HepG2 (cell line): ENCODE measurements at regions not wholly inside any gene's neighbourhood (a gene's known extent, or its start where the extent isn't known, plus 50 kb on each side); places are given as distances from the start of the nearest gene placed in this dataset.

ENCODE experiments used
- ATAC-seq: fragments of 200-7000 bp; cut with Tn5 transposase; 3 replicates; pipeline ENCODE4 v1.9.1; 2020; ENCODE audit warnings: mild to moderate bottlenecking, moderate library complexity
- BruUV-seq: library from RNA; stranded (reverse); fragments of 400-500 nt; replicated peaks from 2 replicates; lab custom pipeline; 2021; lab: Mats Ljungman, UMichigan
- CTCF ChIA-PET: fragments of 300-600 bp; formaldehyde crosslinking; extraction: SDS; loops from one replicate; lab custom pipeline; 2021; ENCODE audit warnings: low total read pairs, inconsistent platforms, low intra/inter-chr PET ratio; lab: Yijun Ruan, JAX
- POLR2A ChIA-PET: fragments of 350-600 bp; sonication (Branson Sonifier 250); formaldehyde crosslinking; loops from one replicate; lab custom pipeline; 2020; ENCODE audit warnings: antibody characterized with exemption, inconsistent platforms; lab: Yijun Ruan, JAX
- DNase-seq: peaks from one replicate; pipeline ENCODE4 v3.0.0-alpha.2; 2015; ENCODE audit warnings: low spot score
- FAIRE-seq: peaks from 3 replicates; lab custom pipeline; 2011; peaks lifted over from hg19 to GRCh38; lab: Jason Lieb, UNC
- H2AFZ ChIP-seq: one replicate; pipeline ENCODE4 v1.6.1; 2011; ENCODE audit warnings: low read length, inconsistent platforms
- H3K27ac ChIP-seq: fragments of 300-600 bp; 3 replicates; pipeline ENCODE4 v1.8.0; 2011; ENCODE audit warnings: mixed run types, mild to moderate bottlenecking, mixed read lengths, low read length, inconsistent platforms; ENCODE audit not compliant: insufficient read depth; ENCODE audit errors: extremely low read length
- H3K27me3 ChIP-seq, 2 experiments: fragments of 200-600 bp in 1 of 2; 2 replicates in 1 of 2; 3 replicates in 1 of 2; pipeline versions ENCODE4 v1.6.0 to v1.8.0; 2011; ENCODE audit warnings: low read length in 2 of 2, mild to moderate bottlenecking in 2 of 2, moderate library complexity in 2 of 2, inconsistent platforms in 1 of 2; ENCODE audit not compliant: insufficient read depth in 2 of 2, control insufficient read depth in 1 of 2
- H3K36me3 ChIP-seq, 2 experiments: fragments of 200-600 bp in 1 of 2; replicated peaks in 1 of 2; 2 replicates in 1 of 2; 3 replicates in 1 of 2; pipeline versions ENCODE4 v1.5.1 to v1.8.0; 2011; ENCODE audit warnings: low read length in 2 of 2, inconsistent platforms in 1 of 2; ENCODE audit not compliant: insufficient read depth in 2 of 2, control insufficient read depth in 1 of 2
- H3K4me1 ChIP-seq: 2 replicates; pipeline ENCODE4 v1.5.1; 2012; ENCODE audit warnings: low read length, inconsistent platforms; ENCODE audit not compliant: insufficient read depth
- H3K4me2 ChIP-seq: 2 replicates; pipeline ENCODE4 v1.6.0; 2011; ENCODE audit warnings: low read depth, low read length, inconsistent platforms
- H3K4me3 ChIP-seq, 3 experiments: fragments of 200-600 bp in 1 of 3; sonication (generic), shearing (Covaris generic) in 1 of 3; replicated peaks in 1 of 3; 2 replicates each; pipeline ENCODE4 v1.5.1; 2011 to 2016; ENCODE audit warnings: low read length in 3 of 3, inconsistent platforms in 2 of 3, low read depth in 2 of 3, mild to moderate bottlenecking in 2 of 3, control low read depth in 1 of 3, mixed read lengths in 1 of 3; ENCODE audit not compliant: insufficient read depth in 1 of 3
- H3K79me2 ChIP-seq: one replicate; pipeline ENCODE4 v1.6.1; 2011; ENCODE audit warnings: low read length, inconsistent platforms; ENCODE audit not compliant: insufficient read depth
- H3K9ac ChIP-seq: 2 replicates; pipeline ENCODE4 v1.6.0; 2011; ENCODE audit warnings: mild to moderate bottlenecking, low read depth, low read length, inconsistent platforms; ENCODE audit not compliant: insufficient read depth
- H3K9me3 ChIP-seq: 2 replicates; pipeline ENCODE4 v1.5.1; 2012; ENCODE audit warnings: mild to moderate bottlenecking, low read length
- H4K20me1 ChIP-seq: 2 replicates; pipeline ENCODE4 v1.6.0; 2011; ENCODE audit warnings: inconsistent platforms, mild to moderate bottlenecking, low read length, moderate library complexity; ENCODE audit not compliant: insufficient read depth
- AKNA ChIP-seq: sonication (generic); formaldehyde crosslinking; IDR thresholded peaks from 2 replicates; pipeline ENCODE4 v1.4.0; 2020; ENCODE audit warnings: missing genetic modification reagents, borderline replicate concordance
- GFI1 ChIP-seq: sonication (generic); formaldehyde crosslinking; IDR thresholded peaks from 2 replicates; pipeline ENCODE4 v1.5.0; 2020; ENCODE audit warnings: missing genetic modification reagents, mild to moderate bottlenecking, borderline replicate concordance
- HNRNPH1 ChIP-seq: fragments of 200-400 bp; formaldehyde crosslinking; optimal IDR thresholded peaks from 2 replicates; pipeline ENCODE3; 2017; ENCODE audit warnings: mild to moderate bottlenecking, low read depth, low read length
- ISL2 ChIP-seq: sonication (generic); formaldehyde crosslinking; IDR thresholded peaks from 2 replicates; pipeline ENCODE4 v1.5.0; 2020; ENCODE audit warnings: missing genetic modification reagents
- JUND ChIP-seq: sonication (generic); formaldehyde crosslinking; IDR thresholded peaks from 2 replicates; pipeline ENCODE4 v1.8.0; 2022; ENCODE audit warnings: mild to moderate bottlenecking, missing genetic modification reagents
- MED8 ChIP-seq: sonication (generic); formaldehyde crosslinking; IDR thresholded peaks from 2 replicates; pipeline ENCODE4 v1.8.1; 2023; ENCODE audit warnings: mild to moderate bottlenecking, missing genetic modification reagents; ENCODE audit not compliant: insufficient replicate concordance
- MTA1 ChIP-seq: sonication (generic); formaldehyde crosslinking; IDR thresholded peaks from 2 replicates; pipeline ENCODE4 v1.4.0; 2020; ENCODE audit warnings: missing genetic modification reagents, mild to moderate bottlenecking, borderline replicate concordance
- NONO ChIP-seq, 2 experiments: fragments of 450-650 bp in 1 of 2; sonication (generic) in 1 of 2; formaldehyde crosslinking in 1 of 2; IDR thresholded peaks in 1 of 2; conservative IDR thresholded peaks in 1 of 2; 2 replicates each; pipeline versions ENCODE4 v1.6.1 to v1.8.0; 2017 to 2022; ENCODE audit warnings: mild to moderate bottlenecking in 1 of 2, missing genetic modification reagents in 1 of 2, moderate library complexity in 1 of 2
- POLR2AphosphoS2 ChIP-seq: IDR thresholded peaks from 2 replicates; pipeline ENCODE4 v1.6.1; 2011; ENCODE audit warnings: low read depth, low read length, improper control_type of control experiment
- POLR2AphosphoS5 ChIP-seq: IDR thresholded peaks from 2 replicates; pipeline ENCODE4 v1.6.1; 2012; ENCODE audit warnings: low read depth, low read length
- TMF1 ChIP-seq: sonication (generic); formaldehyde crosslinking; IDR thresholded peaks from 2 replicates; pipeline ENCODE4 v1.8.1; 2022; ENCODE audit warnings: low read depth, missing genetic modification reagents
- TRIM24 ChIP-seq: sonication (generic); formaldehyde crosslinking; IDR thresholded peaks from 2 replicates; pipeline ENCODE4 v1.8.0; 2022; ENCODE audit warnings: mild to moderate bottlenecking, missing genetic modification reagents
- ZC3H4 ChIP-seq: sonication (generic); formaldehyde crosslinking; IDR thresholded peaks from 2 replicates; pipeline ENCODE4 v1.4.0; 2020; ENCODE audit warnings: missing genetic modification reagents, borderline replicate concordance
- ZNF468 ChIP-seq: sonication (generic); formaldehyde crosslinking; IDR thresholded peaks from 2 replicates; pipeline ENCODE4 v1.8.0; 2022; ENCODE audit warnings: mild to moderate bottlenecking, moderate library complexity, missing genetic modification reagents
- ZNF773 ChIP-seq: sonication (generic); formaldehyde crosslinking; IDR thresholded peaks from 2 replicates; pipeline ENCODE4 v1.4.0; 2020; ENCODE audit warnings: missing genetic modification reagents, borderline replicate concordance
- WGBS: methylation state at CpG from one replicate; pipeline ENCODE4 v1.1.6; 2017; ENCODE audit warnings: low lambda C conversion rate; 5-methylcytosine and 5-hydroxymethylcytosine counted together
- in situ Hi-C: cut with HindIII; loops from 2 replicates; pipeline ENCODE4 v1.10.0; 2017; ENCODE audit warnings: low pct_unique_long_range_greater_than_20kb; ENCODE audit not compliant: extremely low pct_ligation_motif_present
- intact Hi-C: fragments of 100-400 bp; cut with micrococcal nuclease; formaldehyde crosslinking; loops from one replicate; pipeline ENCODE4 v1.10.0; 2022; ENCODE audit not compliant: unreplicated experiment
- TF ChIP-seq, protein P1 (sequence below): sonication (generic); formaldehyde crosslinking; IDR thresholded peaks from 2 replicates; pipeline ENCODE4 v1.4.0; 2020; ENCODE audit warnings: missing genetic modification reagents

DNA sequence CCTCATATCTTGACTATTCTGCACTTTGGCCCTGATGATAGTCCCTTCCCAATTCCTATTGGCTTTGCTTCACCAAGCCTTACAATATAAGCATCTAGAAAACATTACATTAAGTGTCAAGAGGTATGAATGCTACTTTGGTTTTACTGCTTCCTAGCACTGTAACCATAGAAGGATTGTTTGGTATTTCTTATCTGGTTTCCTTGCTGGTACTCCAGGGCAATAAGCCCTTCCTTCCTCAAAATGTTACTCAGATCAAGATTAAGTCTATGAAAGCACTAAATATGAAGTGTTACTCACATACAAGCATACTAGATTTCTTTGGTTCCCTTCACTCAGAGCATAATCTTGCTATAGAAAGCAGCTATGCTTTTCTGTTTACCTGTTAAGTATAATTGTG lies 492.5 kb downstream of the ETV1 start (continued):
- no peak for TF ChIP-seq ZC3H4 (CRISPR knock-in tag)
- TF ChIP-seq, protein P1, sequence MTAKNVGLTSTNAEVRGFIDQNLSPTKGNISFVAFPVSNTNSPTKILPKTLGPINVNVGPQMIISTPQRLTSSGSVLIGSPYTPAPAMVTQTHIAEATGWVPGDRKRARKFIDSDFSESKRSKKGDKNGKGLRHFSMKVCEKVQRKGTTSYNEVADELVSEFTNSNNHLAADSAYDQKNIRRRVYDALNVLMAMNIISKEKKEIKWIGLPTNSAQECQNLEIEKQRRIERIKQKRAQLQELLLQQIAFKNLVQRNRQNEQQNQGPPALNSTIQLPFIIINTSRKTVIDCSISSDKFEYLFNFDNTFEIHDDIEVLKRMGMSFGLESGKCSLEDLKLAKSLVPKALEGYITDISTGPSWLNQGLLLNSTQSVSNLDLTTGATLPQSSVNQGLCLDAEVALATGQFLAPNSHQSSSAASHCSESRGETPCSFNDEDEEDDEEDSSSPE, result no peak
- TF ChIP-seq TRIM24 (CRISPR knock-in tag), result no peak
- no peak for TF ChIP-seq ZNF773 (CRISPR knock-in tag)
- TF ChIP-seq AKNA (CRISPR knock-in tag), result no peak
- no peak for TF ChIP-seq JUND

- no TSS peak for BruUV-seq
- Histone ChIP-seq H3K9me3 (peaks cover 63% of the 10 kb centered on the region), H3K27ac (no peak overlapping the region), H3K9ac (no peak overlapping the region), H3K27me3 (no peaks in the 10 kb centered on the region), H3K36me3 (no peaks in the 10 kb centered on the region), H3K4me1 (no peaks in the 10 kb centered on the region), H4K20me1 (no peaks in the 10 kb centered on the region), H3K4me3 (no peak overlapping the region), H2AFZ (no peak overlapping the region), H3K79me2 (no peaks in the 10 kb centered on the region), H3K4me2 (no peak overlapping the region)
- WGBS, result 0% methylated on average over 1 of the region's 1 CpG
- no peak for TF ChIP-seq TMF1 (CRISPR knock-in tag)
- TF ChIP-seq MTA1, result no peak
- TF ChIP-seq POLR2AphosphoS5, result no peak
- TF ChIP-seq NONO (IDR thresholded peaks at IDR 0.05), result no peak
- TF ChIP-seq NONO (CRISPR knock-in tag; conservative IDR thresholded peaks at IDR 0.05), result no peak
- no peak for TF ChIP-seq POLR2AphosphoS2
- no peak for TF ChIP-seq MED8 (CRISPR knock-in tag)
- TF ChIP-seq ZNF468 (CRISPR knock-in tag), result no peak
- no peak for TF ChIP-seq ISL2
- no peak for TF ChIP-seq GFI1 (CRISPR knock-in tag)
- no peak for TF ChIP-seq HNRNPH1
- no peak for ATAC-seq
- no peak for FAIRE-seq
- ChIA-PET POLR2A (no interaction called here), CTCF (no interaction called here)
- in situ Hi-C loops, result no loop called here
- intact Hi-C loops, result no loop called here
- DNase-seq, result no peak
These were observed 480.9 kb downstream of the ETV1 start for GRCh38 chr7:13508586-13508985.
